T follicular helper cell (primary cell): ENCODE measurements at regions not wholly inside any gene's neighbourhood (a gene's known extent, or its start where the extent isn't known, plus 50 kb on each side); places are given as distances from the start of the nearest gene placed in this dataset.
"Not testable (repeated sequence)": the region's sequence is repeated elsewhere in the genome, so short reads cannot be mapped to it uniquely, and the experiment has no call there.

Experiments
- DNase-seq: peaks from one replicate; pipeline ENCODE4 v3.0.0-alpha.2; 2020; ENCODE audit warnings: low read depth

DNA sequence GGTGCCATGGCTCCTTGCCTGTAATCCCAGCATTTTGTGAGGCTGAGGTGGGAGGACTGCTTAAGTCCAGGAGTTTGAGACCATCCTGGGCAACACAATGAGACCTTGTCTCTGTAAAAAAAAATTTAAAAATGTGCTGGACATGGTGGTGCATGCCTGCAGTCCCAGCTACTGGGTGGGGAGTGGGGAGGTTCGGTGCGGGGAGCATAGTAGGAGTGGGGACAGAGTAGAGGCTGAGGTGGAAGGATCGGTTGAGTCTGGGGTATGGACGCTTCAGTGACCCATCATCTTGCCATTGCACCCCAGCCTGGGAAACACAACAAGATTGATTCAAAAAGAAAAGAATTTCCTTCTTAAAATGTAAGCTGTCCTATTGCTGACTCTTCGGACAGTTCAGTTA lies 1490.0 kb upstream of the GBE1 start:
- no peak for DNase-seq

DNA sequence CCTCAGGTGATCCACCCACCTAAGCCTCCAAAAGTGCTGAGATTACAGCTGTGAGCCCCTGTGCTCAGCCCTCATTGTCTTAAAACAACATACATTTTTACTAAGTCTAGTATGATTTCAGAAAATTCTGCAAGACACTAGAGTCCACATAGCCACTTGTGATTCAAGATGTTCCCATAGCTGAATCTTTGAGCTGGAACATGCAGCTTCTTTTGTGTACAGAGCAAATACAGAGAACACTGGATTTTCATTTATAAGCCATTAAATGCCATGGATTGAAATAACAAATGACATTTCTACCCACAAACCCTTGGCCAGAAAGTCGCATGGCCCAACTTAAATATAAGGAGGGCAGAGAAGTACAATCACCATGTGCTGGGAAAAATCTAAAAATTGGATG lies 1489.2 kb upstream of the GBE1 start:
- no peak for DNase-seq

DNA sequence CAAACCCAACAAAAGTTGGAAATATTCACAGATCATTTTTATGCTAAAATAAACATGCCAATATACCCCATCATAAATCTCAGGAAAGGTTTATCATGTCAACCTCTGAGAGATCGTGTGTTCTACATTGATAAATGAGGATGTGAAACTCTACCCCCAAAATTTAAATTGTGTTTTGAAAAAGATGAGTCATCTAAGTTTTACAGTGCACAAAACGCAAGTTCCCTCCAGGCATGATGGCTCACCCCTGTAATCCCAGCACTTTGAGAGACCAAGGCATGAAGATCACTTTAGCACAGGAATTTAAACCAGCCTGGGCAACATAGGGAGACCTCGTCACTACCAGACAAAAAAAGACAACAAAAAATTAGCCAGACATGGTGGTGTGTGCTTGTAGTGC lies 1487.0 kb upstream of the GBE1 start:
- DNase-seq: no peak

DNA sequence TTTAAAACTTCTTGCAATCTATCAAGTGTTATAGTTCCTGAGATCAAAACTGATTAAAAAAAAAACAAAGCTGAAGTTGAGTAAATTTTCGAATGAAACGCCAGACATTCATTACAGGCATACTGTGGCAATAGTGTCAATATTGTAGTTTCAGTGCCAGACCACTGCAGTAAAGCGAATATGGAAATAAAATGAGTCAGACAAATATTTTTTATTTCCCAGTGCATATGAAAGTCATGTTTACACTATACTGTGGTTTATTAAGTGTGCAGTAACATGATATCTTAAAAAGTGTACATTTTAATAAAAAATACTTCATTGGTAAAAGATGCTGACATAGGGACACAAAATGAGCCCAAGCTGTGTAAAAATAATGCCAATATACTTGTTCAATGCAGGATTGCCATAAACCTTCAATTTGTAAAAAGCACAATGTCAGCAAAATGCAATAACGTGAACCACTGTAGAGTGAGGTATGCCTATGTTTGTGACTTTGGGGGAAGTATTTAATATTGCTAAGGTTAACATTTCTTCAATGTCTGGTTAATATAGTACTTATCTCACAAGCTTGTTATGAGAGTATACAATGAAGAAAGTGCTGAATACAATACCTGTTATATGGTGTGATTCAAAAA lies 1473.9 kb upstream of the GBE1 start:
- DNase-seq: no peak

DNA sequence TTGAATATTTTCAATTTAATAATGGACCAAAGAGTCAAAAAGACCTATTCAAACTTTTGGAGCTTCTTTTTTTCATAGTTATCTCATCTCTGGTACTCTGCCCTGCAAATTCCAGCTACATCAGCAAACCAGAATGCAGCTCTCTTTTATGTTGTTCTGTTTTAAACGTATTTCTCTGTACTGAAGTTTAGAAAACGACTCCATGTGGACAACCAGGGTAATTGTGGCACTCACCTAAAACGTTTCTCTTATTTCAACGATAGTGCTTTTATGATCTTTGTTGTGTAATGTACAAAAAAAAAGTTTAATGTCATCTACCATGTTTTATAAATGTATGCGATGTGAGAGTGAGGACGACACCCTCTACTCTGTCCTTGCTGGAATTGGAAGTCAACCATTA lies 1472.3 kb upstream of the GBE1 start:
- no peak for DNase-seq

DNA sequence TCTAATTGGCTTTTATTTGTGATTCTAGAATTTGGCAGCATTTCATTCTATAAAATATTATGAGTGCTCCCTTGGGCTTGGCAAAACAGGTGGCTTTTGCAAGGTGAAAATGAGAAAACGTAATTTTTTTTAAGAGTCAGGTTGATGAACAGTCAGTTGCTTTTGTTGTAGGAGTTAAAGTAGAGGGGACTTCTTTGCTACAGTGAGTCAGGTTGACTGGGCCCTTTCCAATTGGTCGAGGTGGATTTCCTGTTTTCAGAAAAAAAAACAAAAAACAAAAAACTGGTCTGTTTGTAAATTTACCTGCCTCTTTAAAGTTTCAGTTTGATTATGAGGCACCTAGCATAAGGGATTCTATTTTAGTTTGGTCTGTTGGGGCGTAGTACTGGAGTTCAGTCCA lies 1469.4 kb upstream of the GBE1 start:
- no peak for DNase-seq

DNA sequence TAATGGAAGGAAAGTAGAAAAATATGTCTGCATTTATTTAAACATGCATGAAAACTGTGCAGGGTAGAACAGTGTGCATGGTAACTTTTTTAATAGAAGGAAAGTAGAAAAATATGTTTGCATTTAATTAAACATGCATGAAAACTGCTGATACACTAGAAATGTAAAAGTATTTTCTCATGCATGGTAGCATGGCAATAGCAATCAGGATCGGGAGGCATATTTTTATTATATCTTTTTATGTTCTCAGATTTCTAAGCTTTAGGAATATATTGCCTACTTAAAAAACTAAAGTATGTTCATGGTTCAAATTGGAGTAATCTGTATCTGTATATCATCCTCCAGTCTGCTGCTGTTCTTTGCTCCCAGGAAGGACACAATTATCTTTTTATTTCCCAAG lies 1468.9 kb upstream of the GBE1 start:
- DNase-seq: no peak

DNA sequence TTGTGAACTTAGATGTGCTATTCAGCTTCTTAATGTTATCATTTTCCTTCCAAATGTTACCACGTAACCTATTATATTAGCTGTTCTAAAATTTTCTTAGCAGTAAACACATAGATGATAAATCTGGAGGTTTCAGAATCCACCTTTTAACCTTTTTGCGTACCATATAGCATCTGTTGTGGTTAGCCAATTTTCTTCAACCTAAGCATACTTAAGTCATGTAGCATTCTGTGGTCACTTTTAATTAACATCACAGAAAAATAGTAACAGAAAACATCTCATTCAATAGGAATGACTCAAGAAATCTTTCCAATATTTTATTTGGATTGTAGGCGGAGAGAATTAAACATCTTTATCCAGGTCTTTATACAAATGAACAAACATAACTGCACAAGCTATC lies 1465.3 kb upstream of the GBE1 start:
- no peak for DNase-seq

DNA sequence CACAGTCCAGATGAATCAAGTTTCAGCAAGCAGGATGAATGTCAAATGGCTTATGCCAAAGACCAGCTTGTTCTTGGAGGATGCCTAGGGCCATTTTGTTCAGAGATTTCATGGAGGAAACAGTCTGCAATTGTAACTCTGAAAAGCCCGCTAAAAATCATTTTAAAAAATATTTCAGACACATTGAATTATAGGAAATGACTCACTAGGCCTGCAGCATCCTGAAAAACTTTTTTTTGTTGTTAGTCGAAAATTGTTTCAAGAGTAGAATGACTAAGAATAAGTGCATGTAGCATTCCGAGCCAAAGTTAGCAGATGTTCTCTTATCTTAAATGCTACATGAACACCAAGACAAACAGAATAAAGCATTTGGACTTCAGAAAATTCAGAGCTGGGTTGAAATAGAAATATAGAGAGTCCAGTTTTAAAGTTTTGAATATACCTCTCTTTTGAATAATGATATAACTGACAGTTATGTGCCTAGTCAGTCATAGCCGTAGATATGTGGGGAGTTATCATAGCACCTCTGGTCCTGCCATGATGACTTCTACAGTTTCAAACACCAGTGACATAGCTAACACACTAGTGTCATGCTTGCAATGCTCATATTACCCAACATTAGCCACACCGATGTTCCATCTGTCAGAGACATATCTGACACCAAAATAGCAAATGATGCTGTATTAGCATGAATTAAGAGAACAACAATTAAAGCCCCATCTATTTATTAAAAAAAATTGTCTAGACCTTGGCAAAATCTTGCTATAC lies 1462.8 kb upstream of the GBE1 start:
- no peak for DNase-seq

DNA sequence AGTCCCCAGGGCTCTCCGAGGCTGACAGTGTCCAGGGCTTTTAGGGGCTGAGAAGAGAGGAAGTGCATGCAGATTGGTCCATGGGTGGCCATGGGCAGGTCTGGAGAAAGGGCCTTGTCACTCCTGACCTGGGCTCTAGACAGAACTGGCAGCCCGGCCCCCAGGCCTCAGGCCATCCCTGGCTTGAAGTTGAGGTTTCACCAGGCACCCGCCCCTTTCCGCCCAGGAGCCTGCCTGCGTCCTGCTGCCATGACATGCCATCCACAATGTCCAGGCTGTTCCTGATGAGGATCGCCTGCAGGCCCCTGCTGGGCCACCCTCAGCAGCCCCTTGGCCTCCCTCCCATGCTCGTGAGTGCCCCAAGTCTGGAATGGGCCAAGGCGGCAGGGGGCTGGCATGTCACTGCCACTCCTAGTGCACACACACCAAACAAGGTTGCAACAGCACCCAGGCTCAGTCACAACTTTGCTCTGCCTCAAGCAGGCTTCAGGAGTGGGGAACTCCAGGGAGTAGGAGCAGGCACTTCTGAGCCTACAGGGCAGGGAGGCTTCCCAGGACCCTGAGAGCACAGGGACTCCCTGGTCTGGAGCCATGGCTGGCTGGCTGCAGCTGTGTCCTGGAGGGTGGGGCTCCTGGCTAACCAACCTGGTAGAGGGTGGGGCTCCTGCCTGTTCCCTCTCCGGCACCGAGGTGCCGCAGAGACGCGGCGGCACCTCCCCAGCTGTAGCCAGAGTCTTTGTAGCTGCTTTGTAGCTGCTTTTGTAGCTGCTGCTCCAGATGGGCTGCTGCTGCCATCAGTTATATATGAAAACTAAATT lies 1457.1 kb upstream of the GBE1 start:
- no peak for DNase-seq

DNA sequence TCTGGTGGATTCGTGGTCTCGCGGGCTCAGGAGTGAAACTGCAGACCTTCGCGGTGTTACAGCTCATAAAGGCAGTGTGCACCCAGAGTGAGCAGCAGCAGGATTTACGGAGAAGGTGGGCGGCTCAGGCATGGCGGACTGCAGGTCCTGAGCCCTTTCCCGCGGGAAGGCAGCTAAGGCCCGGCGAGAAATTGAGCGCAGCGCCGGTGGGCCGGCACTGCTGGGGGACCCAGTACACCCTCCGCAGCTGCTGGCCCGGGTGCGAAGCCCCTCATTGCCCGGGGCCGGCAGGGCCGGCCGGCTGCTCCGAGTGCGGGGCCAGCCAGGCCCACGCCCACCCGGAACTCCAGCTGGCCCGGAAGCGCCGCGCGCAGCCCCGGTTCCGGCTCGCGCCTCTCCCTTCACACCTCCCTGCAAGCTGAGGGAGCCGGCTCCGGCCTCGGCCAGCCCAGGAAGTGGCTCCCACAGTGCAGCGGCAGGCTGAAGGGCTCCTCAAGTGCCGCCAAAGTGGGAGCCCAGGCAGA lies 1456.2 kb upstream of the GBE1 start:
- DNase-seq: not testable (repeated sequence)

DNA sequence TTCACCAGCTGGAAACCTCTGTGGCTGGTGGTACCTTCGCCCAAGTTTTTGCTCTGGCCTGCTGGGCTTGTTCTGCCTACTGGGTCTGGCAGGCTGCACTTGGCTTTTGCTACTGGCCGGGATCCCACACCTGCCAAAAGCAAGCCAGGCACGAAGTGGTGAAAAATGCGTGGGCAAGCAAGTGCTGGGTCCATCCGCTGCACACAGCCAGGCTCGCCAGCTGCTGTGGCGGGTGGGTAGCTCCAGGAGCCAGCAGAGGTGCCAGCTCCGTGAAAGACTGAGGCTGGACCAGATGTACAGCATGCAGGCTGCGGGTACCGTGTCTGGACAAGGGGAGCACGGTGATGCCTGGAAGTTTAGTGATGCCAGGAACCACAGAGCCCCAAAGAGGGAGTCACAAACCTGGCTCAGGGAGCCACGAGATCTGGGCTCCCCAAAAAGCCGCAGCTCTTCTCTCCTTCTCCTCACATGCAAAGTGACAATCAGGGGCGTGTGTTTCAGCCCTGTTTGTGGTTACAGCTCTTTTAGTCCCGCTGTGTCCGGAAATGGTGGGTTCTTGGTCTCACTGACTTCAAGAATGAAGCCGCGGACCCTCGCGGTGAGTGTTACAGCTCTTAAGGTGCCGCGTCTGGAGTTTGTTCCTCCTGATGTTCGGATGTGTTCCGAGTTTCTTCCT lies 1455.6 kb upstream of the GBE1 start:
- DNase-seq: no peak

DNA sequence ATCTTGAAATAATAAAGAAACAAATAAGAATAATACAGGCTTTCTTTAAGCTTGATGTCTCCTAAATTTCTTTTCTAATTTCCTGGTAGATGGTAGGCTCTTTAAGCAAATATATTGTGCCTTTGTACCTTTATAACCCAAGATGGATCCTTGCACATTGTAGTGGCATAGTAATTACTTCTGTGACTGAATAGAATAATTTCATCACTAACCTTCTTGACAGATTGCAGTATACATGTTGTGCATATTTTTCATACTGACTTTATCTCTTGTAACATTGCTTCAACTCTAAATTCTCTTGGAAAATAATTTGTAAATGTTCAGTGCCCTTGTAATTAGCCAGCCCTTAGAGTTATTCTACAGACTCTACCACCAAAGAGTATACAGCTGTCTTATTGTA lies 1433.8 kb upstream of the GBE1 start:
- no peak for DNase-seq

DNA sequence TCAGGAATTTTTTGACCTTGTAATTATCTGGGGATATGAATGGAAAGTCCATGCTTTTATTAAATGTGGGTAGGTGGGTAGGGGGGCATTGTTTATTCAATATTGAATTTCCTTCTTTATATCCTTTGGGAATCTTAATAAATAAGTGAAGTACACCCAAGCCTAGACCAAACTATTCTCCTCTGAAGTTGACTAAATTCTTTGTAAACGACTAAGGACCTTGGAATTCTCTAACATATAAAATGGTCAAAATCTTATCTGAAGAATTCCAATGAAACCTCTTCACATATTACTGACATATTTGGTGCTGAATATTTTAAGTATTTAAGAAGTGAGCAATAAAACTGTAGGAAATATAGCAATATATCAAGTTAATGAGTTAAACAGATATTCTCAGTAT lies 1432.1 kb upstream of the GBE1 start:
- DNase-seq: no peak

DNA sequence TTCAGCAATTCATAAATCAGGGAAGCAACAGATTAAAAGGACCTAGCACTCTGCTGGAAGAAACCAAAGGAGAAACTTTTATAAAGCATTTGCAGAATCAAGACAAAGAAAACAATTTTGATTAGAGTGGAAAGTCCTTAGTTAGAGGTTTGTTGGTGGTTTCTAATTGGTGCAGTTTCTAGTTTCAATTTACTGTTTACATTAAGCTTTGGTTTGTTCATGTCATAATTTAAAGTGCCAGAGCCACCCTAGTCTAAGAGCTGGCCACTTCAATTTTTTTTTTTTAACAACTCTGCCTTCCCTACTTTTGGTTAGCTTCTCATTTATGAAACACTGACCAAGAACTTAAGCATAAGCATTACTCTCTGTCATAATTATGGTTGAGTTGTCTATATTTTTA lies 1428.2 kb upstream of the GBE1 start:
- no peak for DNase-seq

DNA sequence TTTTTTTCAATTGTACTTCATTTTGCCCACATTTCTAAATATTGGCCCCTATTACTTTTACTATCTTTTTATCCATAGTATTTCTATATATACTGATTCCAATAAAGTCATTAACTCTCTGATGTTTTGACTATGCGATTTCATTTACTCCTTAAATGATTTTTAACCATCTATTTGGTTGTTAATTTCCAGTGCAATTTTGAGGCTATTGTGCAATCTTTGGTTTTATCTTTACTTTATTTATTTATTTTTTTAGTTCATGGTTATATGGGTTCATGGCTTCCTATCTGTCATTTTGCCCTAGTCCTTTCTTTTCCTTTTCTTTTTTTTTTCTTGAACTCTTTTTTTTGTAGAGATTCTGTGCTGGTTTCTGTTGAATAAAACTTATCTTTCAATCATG lies 1408.0 kb upstream of the GBE1 start:
- no peak for DNase-seq

DNA sequence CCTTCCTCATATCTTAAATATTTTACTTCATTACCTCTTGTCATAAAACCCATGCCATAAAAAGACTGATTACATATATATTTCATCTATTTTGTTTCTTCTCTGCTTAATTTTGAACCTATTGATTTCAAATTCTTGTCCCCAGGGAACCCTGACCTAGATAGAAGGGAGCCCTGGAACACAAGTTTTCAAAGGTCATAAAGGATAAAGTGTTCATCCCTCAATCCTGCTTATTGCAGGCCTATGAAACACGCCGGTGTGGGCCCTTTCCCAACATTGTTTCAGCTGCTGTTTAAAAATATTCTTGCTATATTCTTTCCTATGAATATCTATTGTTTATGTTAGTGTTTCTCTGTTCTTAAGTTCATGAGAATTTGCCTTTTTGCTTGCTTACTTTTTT lies 1389.5 kb upstream of the GBE1 start:
- DNase-seq: no peak

DNA sequence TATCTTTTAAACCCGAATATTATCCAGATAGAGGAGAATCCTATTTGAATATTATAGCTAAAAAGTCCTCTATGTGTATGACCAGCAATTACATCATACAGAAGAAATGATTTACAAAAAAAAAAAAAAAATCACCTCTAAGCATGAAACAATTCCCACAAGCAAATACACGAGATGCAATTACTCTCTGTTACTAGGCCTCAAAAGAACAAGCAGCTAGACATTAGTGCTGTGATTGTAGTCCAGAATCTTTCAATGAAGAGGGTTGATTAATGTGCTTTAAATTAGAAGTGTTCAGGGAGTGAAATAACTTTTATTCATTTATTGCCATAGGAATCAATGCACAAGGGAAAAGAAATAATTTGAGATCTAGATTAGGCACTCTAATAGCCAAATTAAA lies 1379.5 kb upstream of the GBE1 start:
- DNase-seq: no peak

DNA sequence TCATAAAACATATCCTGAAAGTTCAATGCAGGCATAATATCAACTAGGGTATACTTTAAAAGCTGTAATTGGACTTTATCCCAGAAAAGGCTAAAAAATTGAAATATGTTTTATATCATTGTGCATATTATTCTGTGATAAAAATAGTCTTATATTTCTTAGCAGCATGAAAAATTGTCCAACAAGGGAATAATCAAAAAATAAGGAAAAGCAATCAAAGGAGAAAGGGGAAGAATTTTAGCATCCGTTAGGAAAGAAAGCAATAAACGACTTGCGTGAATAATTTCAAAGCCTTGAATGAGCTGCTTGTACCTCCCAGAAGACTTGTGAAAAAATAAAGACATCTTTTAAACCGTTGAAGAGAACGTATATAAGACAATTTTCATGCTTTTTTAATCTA lies 1369.8 kb upstream of the GBE1 start:
- no peak for DNase-seq

DNA sequence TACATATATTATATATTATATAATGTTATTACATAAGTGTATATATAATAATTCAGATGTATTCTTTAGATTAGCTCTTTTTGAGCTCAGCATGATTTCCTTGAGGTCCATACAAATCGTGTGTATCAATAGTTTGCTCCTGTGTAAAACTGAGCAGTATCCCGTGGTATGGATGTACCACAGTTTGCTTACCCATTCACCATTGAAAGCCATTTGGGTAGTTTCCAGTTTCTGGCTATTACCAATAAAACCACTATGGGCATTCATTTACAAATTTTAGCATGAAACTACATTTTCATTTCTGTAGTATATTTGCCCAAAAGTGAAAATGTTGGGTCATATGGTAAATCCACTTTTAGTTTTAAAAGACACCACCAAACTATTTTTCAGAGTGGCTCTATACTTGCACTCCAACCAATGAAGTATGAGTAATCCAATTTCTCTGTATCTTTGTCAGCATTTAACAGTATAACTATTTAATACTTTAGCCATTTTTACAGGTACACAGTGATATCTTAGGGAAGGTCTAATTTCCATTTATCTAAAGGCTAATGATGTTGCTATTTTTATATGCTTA lies 1361.4 kb upstream of the GBE1 start:
- no peak for DNase-seq

DNA sequence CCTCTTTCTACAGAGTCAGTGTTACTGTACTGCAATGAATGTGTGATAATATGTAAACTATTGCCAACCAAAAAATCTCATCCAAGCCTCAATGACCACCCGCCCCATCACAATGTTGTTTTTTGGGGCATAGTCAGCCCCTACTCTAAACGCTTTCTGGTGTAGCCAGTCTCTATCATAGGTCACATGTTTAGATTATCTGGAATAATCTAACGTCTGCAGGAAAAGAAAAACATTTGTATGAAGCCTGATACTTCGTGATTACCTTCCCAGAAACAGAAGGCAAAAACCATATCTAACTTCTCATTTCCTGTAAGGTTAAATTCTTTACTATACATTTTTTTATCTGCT lies 1331.8 kb upstream of the GBE1 start:
- DNase-seq: no peak
